ENCODE measurements at regions not wholly inside any gene's neighbourhood (a gene's known extent, or its start where the extent isn't known, plus 50 kb on each side); places are given as distances from the start of the nearest gene placed in this dataset.

DNA sequence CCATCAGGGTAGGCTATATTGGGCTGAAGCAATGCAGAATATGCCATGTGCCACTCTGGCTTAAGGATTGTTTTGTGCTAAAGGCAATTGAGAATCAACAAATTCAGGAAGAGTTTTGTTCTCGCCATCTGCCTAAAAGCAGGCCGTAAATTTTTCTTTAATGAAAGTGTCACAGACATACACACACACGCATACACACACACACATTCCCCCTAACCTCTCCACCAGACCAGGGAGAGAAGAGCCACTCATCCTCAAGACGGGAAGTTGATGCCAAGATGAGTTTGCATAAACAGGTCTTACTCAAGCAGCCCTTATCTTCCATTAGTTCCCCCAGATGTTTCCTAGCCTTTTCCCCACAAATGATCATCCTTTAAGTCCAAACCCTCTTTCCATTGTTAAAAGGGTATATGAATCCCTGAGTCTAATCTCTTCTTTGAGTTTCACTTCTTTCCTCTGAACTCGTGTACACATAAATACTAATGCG lies 59.6 kb upstream of the TRIM24 start:
- no peak overlapping the region for H3K4me3 ChIP-seq (replicated peaks in 1 of 2; ENCODE audit: low read depth in 2 of 2, low read length in 2 of 2)
- TF ChIP-seq, protein P1, sequence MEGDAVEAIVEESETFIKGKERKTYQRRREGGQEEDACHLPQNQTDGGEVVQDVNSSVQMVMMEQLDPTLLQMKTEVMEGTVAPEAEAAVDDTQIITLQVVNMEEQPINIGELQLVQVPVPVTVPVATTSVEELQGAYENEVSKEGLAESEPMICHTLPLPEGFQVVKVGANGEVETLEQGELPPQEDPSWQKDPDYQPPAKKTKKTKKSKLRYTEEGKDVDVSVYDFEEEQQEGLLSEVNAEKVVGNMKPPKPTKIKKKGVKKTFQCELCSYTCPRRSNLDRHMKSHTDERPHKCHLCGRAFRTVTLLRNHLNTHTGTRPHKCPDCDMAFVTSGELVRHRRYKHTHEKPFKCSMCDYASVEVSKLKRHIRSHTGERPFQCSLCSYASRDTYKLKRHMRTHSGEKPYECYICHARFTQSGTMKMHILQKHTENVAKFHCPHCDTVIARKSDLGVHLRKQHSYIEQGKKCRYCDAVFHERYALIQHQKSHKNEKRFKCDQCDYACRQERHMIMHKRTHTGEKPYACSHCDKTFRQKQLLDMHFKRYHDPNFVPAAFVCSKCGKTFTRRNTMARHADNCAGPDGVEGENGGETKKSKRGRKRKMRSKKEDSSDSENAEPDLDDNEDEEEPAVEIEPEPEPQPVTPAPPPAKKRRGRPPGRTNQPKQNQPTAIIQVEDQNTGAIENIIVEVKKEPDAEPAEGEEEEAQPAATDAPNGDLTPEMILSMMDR (IDR thresholded peaks at IDR 0.05; ENCODE audit: low read depth, low read length), result no peak
- peak; percentile 34 to 58 for DNase-seq (ENCODE audit: low read depth in 2 of 2)

DNA sequence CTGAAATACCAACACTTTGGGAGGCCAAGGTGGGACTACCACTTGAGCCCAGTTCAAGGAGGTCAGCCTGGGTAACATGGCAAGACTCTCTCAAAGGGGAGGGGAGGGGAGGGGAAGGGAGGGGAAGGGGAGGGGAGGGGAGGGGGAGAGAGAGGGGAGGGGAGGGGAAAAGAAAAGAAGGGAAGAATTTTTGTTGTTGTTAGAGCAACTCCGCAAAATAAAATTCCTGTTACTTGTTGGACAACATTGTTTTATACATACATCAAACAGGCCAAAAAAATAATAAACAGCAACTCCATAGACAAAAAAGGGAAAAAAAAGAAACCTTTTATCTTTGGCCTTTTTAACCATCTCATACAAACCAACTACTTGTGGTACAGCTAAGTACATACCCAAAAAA lies 57.3 kb upstream of the TRIM24 start:
- no peak overlapping the region for H3K4me3 ChIP-seq (replicated peaks in 1 of 2; ENCODE audit: low read depth in 2 of 2, low read length in 2 of 2)
- DNase-seq (ENCODE audit: low read depth in 2 of 2), result no peak
- TF ChIP-seq, protein P1 (IDR thresholded peaks at IDR 0.05; ENCODE audit: low read depth, low read length), result no peak

DNA sequence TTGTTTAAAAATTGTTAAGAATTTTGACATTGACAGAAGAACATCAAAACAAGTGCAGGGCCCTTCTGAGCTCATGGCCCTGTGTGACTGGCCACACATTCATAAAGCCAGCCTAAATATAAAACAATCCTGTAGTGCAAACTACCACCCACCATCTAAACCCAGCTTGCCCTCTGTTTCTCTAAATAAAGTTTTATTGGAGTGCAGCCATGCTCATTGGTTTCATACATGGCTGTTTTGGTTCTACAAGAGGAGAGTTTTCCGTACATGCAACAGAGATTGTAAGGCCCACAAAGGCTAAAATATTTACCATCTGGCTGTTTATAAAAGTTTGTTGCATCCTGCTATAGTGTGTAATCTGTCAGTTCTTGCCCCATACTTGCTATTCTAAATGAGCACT lies 54.6 kb upstream of the TRIM24 start:
- no peak overlapping the region for H3K4me3 ChIP-seq (replicated peaks in 1 of 2; ENCODE audit: low read depth in 2 of 2, low read length in 2 of 2)
- TF ChIP-seq, protein P1 (IDR thresholded peaks at IDR 0.05; ENCODE audit: low read depth, low read length), result no peak
- DNase-seq (ENCODE audit: low read depth in 2 of 2), result no peak

DNA sequence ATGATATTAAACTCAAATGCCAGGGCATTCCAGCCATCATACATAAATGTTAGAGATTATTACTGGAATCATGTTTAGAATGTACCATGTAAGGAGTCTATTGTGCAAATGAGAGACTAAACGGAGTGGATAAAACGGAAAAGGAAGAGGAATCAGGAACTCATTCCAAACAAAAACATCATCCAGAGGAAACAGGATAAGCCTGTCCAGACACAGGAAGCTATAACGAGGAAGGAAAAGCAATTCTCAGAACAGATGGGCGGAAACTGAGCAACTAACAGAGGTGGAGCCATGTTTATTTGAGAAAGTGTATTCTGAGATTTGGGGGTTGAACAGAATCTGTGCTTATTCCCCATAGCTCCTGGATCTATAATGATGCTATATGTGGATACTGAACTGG lies 52.3 kb upstream of the TRIM24 start:
- H3K4me3 ChIP-seq (replicated peaks in 1 of 2; ENCODE audit: low read depth in 2 of 2, low read length in 2 of 2), result no peak overlapping the region
- TF ChIP-seq, protein P1 (IDR thresholded peaks at IDR 0.05; ENCODE audit: low read depth, low read length), result no peak
- no peak for DNase-seq (ENCODE audit: low read depth in 2 of 2)

Measured in cardiac fibroblast (primary cell).